Psoas muscle (tissue), 7 donors: ENCODE measurements at regions not wholly inside any gene's neighbourhood (a gene's known extent, or its start where the extent isn't known, plus 50 kb on each side); places are given as distances from the start of the nearest gene placed in this dataset.

Source experiments
- ATAC-seq, 4 donors: fragments of 200-7000 bp; cut with Tn5 transposase; one replicate each; pipeline ENCODE4 v1.9.1; 2020; ENCODE audit warnings: moderate library complexity in 3 of 4, mild to moderate bottlenecking in 2 of 4
- DNase-seq, 2 donors: peaks; one replicate each; pipeline ENCODE4 v3.0.0-alpha.2; 2020
- H3K27ac ChIP-seq: fragments of 200-600 bp; one replicate; pipeline ENCODE4 v1.8.0; 2022
- H3K27me3 ChIP-seq, 3 donors: fragments of 200-600 bp in 1 of 3; one replicate each; pipeline versions ENCODE4 v1.6.1 to v1.8.0; 2013 to 2022; ENCODE audit warnings: low read length in 2 of 3, mild to moderate bottlenecking in 2 of 3, moderate library complexity in 1 of 3; ENCODE audit not compliant: insufficient read depth in 3 of 3
- H3K36me3 ChIP-seq, 2 donors: fragments of 200-600 bp in 1 of 2; one replicate each; pipeline versions ENCODE4 v1.6.1 to v1.8.0; 2013 to 2022; ENCODE audit warnings: low read depth in 1 of 2, mild to moderate bottlenecking in 1 of 2, moderate library complexity in 1 of 2; ENCODE audit not compliant: insufficient read depth in 1 of 2
- H3K4me1 ChIP-seq: fragments of 200-600 bp; one replicate; pipeline ENCODE4 v1.8.0; 2022
- H3K4me3 ChIP-seq: fragments of 200-600 bp; one replicate; pipeline ENCODE4 v1.8.0; 2022; ENCODE audit warnings: mild to moderate bottlenecking
- H3K9me3 ChIP-seq: fragments of 200-600 bp; one replicate; pipeline ENCODE4 v1.8.0; 2022
- CTCF ChIP-seq: fragments of 200-600 bp; IDR thresholded peaks from one replicate; pipeline ENCODE4 v1.8.0; 2022; ENCODE audit warnings: antibody characterized with exemption
- WGBS, 3 donors: extraction: QIAGEN DNeasy Blood & Tissue Kit; methylation state at CpG; one replicate each; pipeline versions ENCODE4 v1.1.6 to v1.1.7; 2013; 5-methylcytosine and 5-hydroxymethylcytosine counted together
- intact Hi-C, 2 donors: fragments of 100-400 bp; cut with DNase I; formaldehyde crosslinking; loops; one replicate each; pipeline versions ENCODE4 v1.11.0 to v1.14.2; 2022
- donor health status: healthy with polysubstance abuse.
- donor health status: DM: no; HTN: no; CAD: no; lungs with moderate emphysema.
- donor health status: Bipolar disorder and iron deficiency.
- donor health status: healthy.
- donor health status: DM: yes; HTN: yes; CAD: no.
- donor health status: DM: no; HTN: no; CAD: no.
- donor health status: DM: yes; HTN: yes; CAD: no.

DNA sequence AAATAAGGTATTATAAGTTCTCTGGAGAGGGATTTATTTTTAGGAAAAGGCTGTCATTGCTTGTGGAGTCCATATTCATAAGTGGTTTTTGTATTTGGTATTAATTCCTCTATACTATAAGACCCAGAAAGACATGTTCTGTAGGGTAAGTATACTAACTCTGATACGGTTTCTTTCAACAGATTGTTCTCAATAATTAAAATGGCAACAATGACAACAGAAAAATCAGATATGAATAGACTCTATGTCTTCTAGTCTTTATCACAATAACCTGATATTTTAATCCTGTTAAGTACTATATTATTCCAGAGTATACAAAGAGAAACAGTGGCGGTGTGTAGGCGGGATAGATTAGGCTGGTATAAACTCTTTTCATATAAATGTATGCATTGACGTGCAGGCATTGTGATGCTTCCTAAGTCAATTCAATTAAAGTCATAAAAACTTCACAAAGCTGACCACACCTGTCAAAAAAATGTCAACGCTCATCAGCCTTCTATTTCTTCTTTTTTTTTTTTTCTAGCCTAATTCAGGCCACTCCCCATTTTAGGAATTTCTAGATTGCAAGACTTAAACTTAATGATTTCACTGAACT, 150.4 kb downstream of the TRIML1 start:
- WGBS, 3 donors = 81 to 85% (median 84%) methylated on average over 5 of the region's 5 CpGs
- ATAC-seq = no peak
- DNase-seq = no peak
- H3K27ac ChIP-seq = no peak overlapping the region
- no peaks in the 10 kb centered on the region for H3K36me3 ChIP-seq
- no peak for TF ChIP-seq CTCF
- intact Hi-C loops = no loop called here
- no peaks in the 10 kb centered on the region for H3K4me1 ChIP-seq
- no peak overlapping the region for H3K4me3 ChIP-seq
- no peaks in the 10 kb centered on the region for H3K27me3 ChIP-seq
- H3K9me3 ChIP-seq = no peaks in the 10 kb centered on the region

GRCh38 chr4:188295899-188296298, 156.7 kb downstream of the TRIML1 start:
- Histone ChIP-seq H3K4me1 (no peaks in the 10 kb centered on the region), H3K4me3 (no peak overlapping the region), H3K27me3 (no peaks in the 10 kb centered on the region), H3K36me3 (no peaks in the 10 kb centered on the region), H3K9me3 (no peaks in the 10 kb centered on the region), H3K27ac (no peak overlapping the region)
- intact Hi-C loops = no loop called here
- WGBS, 3 donors = 81 to 89% (median 81%) methylated on average over 1 of the region's 1 CpG
- ATAC-seq = no peak
- DNase-seq = no peak
- no peak for TF ChIP-seq CTCF

DNA sequence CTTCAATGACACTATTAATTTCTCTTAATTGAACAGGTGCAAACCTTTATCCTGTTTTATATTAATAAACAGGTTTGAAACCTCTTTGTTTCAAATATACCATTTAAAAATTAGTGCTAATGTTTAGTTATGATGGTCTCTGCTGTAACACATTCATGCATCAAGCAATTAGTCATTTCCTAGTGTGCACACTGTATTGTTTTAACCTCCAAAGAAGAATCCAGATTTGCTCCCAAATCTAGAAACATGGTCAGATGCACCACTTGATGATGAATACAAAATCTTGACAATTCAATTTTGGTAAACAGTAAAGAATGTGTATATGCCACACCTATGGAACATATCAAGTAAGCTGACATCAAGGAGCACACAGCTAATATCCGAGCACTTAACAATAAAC, 157.1 kb downstream of the TRIML1 start:
- ATAC-seq (no peak), DNase-seq (no peak)

DNA sequence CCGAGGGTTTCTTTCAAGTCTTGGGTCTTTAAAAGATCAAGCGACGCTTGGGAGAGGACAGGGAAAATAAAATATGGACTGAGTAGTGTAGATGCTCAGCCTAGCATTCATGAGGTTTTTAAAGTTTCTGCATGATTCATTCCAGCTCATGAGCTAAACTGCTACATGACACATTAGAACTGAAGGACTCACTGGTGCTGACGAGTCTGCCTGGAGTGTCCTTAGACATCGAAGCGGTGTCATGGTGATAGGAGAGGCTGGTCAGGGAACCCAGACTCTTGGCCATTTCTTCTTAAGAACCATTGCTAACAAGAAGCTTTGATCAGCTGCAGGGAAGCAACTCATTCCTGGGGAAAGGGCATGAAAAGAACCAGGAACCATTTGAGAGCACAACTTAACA, 158.6 kb downstream of the TRIML1 start:
- no peaks in the 10 kb centered on the region for H3K4me1 ChIP-seq
- ATAC-seq (no peak), DNase-seq (no peak)
- no peak overlapping the region for H3K27ac ChIP-seq
- WGBS, 3 donors = 85 to 91% (median 89%) methylated on average over 6 of the region's 6 CpGs
- no peaks in the 10 kb centered on the region for H3K36me3 ChIP-seq
- no peak for TF ChIP-seq CTCF
- intact Hi-C loops = no loop called here
- no peak overlapping the region for H3K4me3 ChIP-seq
- H3K27me3 ChIP-seq = no peaks in the 10 kb centered on the region
- H3K9me3 ChIP-seq = no peaks in the 10 kb centered on the region

More for the DNA sequence above, 157.1 kb downstream of the TRIML1 start:
- no peak for TF ChIP-seq CTCF
- no peak overlapping the region for H3K4me3 ChIP-seq
- 70 to 84% (median 75%) methylated on average over 1 of the region's 1 CpG for WGBS, 3 donors
- no peaks in the 10 kb centered on the region for H3K36me3 ChIP-seq
- no peaks in the 10 kb centered on the region for H3K27me3 ChIP-seq
- H3K4me1 ChIP-seq = no peaks in the 10 kb centered on the region
- no peaks in the 10 kb centered on the region for H3K9me3 ChIP-seq
- intact Hi-C loops = no loop called here
- H3K27ac ChIP-seq = no peak overlapping the region

GRCh38 chr4:188299161-188299560, 159.9 kb downstream of the TRIML1 start:
- DNase-seq (no peak), ATAC-seq (no peak)
- intact Hi-C loops = no loop called here

More at GRCh38 chr4:188299161-188299560, 159.9 kb downstream of the TRIML1 start:
- H3K4me1 ChIP-seq = no peaks in the 10 kb centered on the region
- H3K36me3 ChIP-seq = no peaks in the 10 kb centered on the region
- no peak overlapping the region for H3K4me3 ChIP-seq
- H3K9me3 ChIP-seq = no peaks in the 10 kb centered on the region
- H3K27ac ChIP-seq = no peak overlapping the region
- no peak for TF ChIP-seq CTCF
- no peaks in the 10 kb centered on the region for H3K27me3 ChIP-seq
- WGBS, 3 donors = 58 to 74% (median 72%) methylated on average over 7 of the region's 7 CpGs
